MCF 10A (cell line): ENCODE measurements at regions not wholly inside any gene's neighbourhood (a gene's known extent, or its start where the extent isn't known, plus 50 kb on each side); places are given as distances from the start of the nearest gene placed in this dataset.
"Not testable (repeated sequence)": the region's sequence is repeated elsewhere in the genome, so short reads cannot be mapped to it uniquely, and the experiment has no call there.

Experiments used
- BruUV-seq: library from RNA; stranded (reverse); fragments of 400-500 nt; replicated peaks from 2 replicates; lab custom pipeline; 2021; lab: Mats Ljungman, UMichigan
- CTCF ChIA-PET: fragments of 300-600 bp; sonication (Branson Sonifier 250); formaldehyde crosslinking; extraction: SDS; loops from one replicate; lab custom pipeline; 2021; ENCODE audit warnings: antibody characterized with exemption, inconsistent platforms; lab: Yijun Ruan, JAX
- POLR2A ChIA-PET: fragments of 300-600, 350-650 bp; sonication (Branson Sonifier 250); formaldehyde crosslinking; extraction: SDS; loops from one replicate; lab custom pipeline; 2020; ENCODE audit warnings: antibody characterized with exemption, inconsistent platforms; lab: Yijun Ruan, JAX
- DNase-seq: peaks from one replicate; pipeline ENCODE4 v3.0.0-alpha.2; 2018; ENCODE audit not compliant: unreplicated experiment
- H3K27ac Mint-ChIP-seq: one replicate; pipeline ENCODE4 v1.8.0; 2022; ENCODE audit warnings: mild to moderate bottlenecking, low read depth, mixed read lengths; ENCODE audit not compliant: unreplicated experiment
- H3K27me3 Mint-ChIP-seq: one replicate; pipeline ENCODE4 v1.8.0; 2022; ENCODE audit warnings: mixed read lengths; ENCODE audit not compliant: insufficient read depth, unreplicated experiment
- H3K36me3 Mint-ChIP-seq: one replicate; pipeline ENCODE4 v1.8.0; 2022; ENCODE audit warnings: mild to moderate bottlenecking, moderate library complexity, mixed read lengths; ENCODE audit not compliant: insufficient read depth, unreplicated experiment
- H3K4me1 Mint-ChIP-seq: one replicate; pipeline ENCODE4 v1.8.0; 2022; ENCODE audit warnings: mixed read lengths; ENCODE audit not compliant: insufficient read depth, unreplicated experiment
- H3K4me3 Mint-ChIP-seq: one replicate; pipeline ENCODE4 v1.8.0; 2022; ENCODE audit warnings: mild to moderate bottlenecking, moderate library complexity, mixed read lengths; ENCODE audit not compliant: unreplicated experiment
- H3K9me3 Mint-ChIP-seq: one replicate; pipeline ENCODE4 v1.8.0; 2022; ENCODE audit warnings: mixed read lengths; ENCODE audit not compliant: unreplicated experiment
- CTCF ChIP-seq: fragments of 200-600 bp; IDR thresholded peaks from one replicate; pipeline ENCODE4 v1.8.0; 2022; ENCODE audit warnings: antibody characterized with exemption, mild to moderate bottlenecking; ENCODE audit not compliant: unreplicated experiment
- intact Hi-C: fragments of 100-400 bp; cut with micrococcal nuclease; formaldehyde crosslinking; loops from 2 replicates; pipeline ENCODE4 v1.14.1; 2022

- Mint-ChIP-seq H3K27ac (no peak overlapping the region), H3K4me1 (no peaks in the 10 kb centered on the region), H3K4me3 (no peak overlapping the region), H3K27me3 (no peaks in the 10 kb centered on the region), H3K36me3 (no peaks in the 10 kb centered on the region), H3K9me3 (no peaks in the 10 kb centered on the region)
- CTCF ChIA-PET, result no interaction called here
- no peak for TF ChIP-seq CTCF
- BruUV-seq, result no TSS peak
- POLR2A ChIA-PET, result no interaction called here
- no peak for DNase-seq
- intact Hi-C loops, result no loop called here
Measured at GRCh38 chr20:30593572-30593971, 663.9 kb upstream of the DEFB115 start.

- Mint-ChIP-seq H3K9me3 (no peaks in the 10 kb centered on the region), H3K27me3 (no peaks in the 10 kb centered on the region), H3K4me1 (no peaks in the 10 kb centered on the region), H3K4me3 (no peak overlapping the region), H3K27ac (no peak overlapping the region), H3K36me3 (no peaks in the 10 kb centered on the region)
- no TSS peak for BruUV-seq
- no peak for DNase-seq
- ChIA-PET CTCF (no interaction called here), POLR2A (no interaction called here)
- intact Hi-C loops, result no loop called here
- no peak for TF ChIP-seq CTCF
Measured at GRCh38 chr20:30594112-30594511, 663.4 kb upstream of the DEFB115 start.

GRCh38 chr20:30595698-30596097, 661.8 kb upstream of the DEFB115 start:
- ChIA-PET POLR2A (no interaction called here), CTCF (interaction anchor here (1.4 kb wide), 1 partner anchor 11 kb away, joined by 4 read pairs; no protein-coding TSS in a partner anchor)
- H3K27me3 Mint-ChIP-seq, result no peaks in the 10 kb centered on the region
- H3K9me3 Mint-ChIP-seq, result no peaks in the 10 kb centered on the region
- no peak overlapping the region for H3K27ac Mint-ChIP-seq
- intact Hi-C loops, result no loop called here
- no TSS peak for BruUV-seq
- DNase-seq, result no peak
- no peak for TF ChIP-seq CTCF
- H3K4me3 Mint-ChIP-seq, result no peak overlapping the region
- no peaks in the 10 kb centered on the region for H3K36me3 Mint-ChIP-seq
- no peaks in the 10 kb centered on the region for H3K4me1 Mint-ChIP-seq

GRCh38 chr20:30597429-30597828, 660.0 kb upstream of the DEFB115 start:
- H3K27me3 Mint-ChIP-seq, BruUV-seq, POLR2A ChIA-PET, H3K27ac Mint-ChIP-seq, intact Hi-C loops, H3K4me1 Mint-ChIP-seq, H3K9me3 Mint-ChIP-seq, H3K36me3 Mint-ChIP-seq, DNase-seq, H3K4me3 Mint-ChIP-seq: not testable (repeated sequence)
- CTCF ChIA-PET, result interaction anchor here (0.7 kb wide), 1 partner anchor 966 kb away, joined by 3 read pairs; no protein-coding TSS in a partner anchor
